GM19372 (cell line): ENCODE measurements at regions not wholly inside any gene's neighbourhood (a gene's known extent, or its start where the extent isn't known, plus 50 kb on each side); places are given as distances from the start of the nearest gene placed in this dataset.
"Not testable (repeated sequence)": the region's sequence is repeated elsewhere in the genome, so short reads cannot be mapped to it uniquely, and the experiment has no call there.

ENCODE experiments used
- ATAC-seq: cut with Tn5 transposase; IDR thresholded peaks from one replicate; pipeline ENCODE4 v1.9.1; 2021; ENCODE audit warnings: mild to moderate bottlenecking, low read depth, moderate library complexity; ENCODE audit not compliant: unreplicated experiment

DNA sequence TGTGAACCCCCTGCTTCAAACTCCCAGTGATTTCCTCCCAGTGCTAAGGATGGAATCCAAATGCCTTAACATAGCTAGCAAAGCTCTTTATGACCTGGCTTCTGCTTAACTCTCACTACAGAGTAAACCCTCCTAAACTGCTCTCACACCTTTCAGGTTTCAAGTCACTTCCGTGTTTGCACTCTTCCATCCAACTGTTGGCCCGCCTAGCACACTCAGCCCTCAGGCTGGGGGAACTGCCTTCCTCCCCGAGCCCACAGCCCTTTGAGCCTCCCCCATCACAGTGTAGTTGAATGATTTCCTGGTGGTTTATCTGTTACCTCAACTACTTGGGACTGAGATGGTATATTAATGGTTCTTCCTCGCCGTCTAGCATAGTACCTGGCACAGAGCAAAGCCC, 342.5 kb downstream of the NPIPA8 start:
- ATAC-seq, result no peak

DNA sequence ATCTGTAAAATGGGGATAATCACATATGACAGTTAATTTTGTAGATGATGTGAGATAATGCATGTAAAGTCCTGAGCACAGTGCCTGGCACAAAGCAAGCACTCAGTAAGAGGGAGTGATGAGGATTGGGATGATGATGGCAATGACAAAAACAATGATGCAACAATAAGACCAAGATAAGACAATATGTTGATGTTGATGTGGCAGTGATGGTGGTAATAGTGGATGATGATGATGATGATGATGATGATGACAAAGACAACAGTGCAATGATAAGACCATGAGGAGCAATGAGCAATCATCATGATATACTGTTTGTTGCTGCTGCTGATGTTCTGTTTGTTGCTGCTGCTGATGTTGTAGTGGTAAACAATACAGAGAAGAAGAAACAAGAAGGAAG, 344.1 kb downstream of the NPIPA8 start:
- no peak for ATAC-seq

DNA sequence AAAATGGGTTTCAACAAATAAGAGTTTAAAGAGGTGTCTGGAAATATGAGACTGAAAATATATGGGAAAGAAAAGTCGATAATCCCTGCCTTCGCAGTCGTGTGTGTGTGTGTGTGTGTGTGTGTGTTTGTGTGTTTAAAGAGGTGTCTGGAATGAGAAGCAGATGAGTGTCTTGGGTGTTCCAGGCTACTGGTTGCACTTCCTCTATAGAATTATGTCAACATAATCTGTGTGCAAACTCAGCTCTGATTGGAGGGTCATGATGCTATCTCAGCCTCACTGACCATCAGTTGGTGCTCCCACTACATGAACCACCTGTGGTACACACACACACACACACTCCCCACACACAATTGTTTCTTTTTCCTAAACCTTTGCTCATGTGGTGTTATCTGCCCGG, 347.3 kb downstream of the NPIPA8 start:
- no peak for ATAC-seq

DNA sequence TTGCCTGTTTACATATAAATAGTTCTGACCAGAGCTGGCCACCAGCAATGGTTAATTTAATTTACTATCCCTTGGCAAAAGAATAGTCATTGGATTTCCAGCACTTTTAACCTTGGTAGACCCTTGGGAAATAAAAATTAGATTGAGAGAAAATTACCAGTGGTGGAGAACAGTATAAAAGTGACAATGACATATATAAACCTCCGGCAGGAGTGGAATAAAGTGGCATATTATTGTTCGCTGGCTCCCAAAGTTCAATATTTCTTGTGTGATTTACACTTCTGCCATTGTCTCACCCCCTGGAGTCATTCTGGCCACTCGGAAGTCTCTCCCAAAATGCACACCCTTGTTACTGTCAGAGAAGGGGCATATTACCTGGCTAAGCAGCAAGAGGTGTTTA, 347.7 kb downstream of the NPIPA8 start:
- no peak for ATAC-seq

DNA sequence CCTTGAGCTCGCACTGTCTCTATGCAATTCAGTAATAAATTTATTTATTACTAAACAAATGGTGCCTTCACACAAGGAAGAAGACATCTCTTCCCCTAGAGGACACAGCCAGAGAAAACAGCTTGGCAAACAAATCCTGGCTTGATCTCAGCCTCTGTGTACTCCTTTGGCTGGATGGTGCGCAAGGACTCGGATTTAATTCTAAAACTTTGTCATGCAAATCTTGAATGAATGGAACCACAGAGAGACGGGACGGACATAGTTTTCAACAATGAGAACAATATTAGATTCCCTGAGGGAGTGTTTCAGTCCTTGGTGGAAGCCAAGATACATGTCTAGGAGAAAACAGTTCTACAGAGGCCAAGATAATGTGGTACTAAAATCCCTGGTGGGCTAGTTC, 349.5 kb downstream of the NPIPA8 start:
- no peak for ATAC-seq

DNA sequence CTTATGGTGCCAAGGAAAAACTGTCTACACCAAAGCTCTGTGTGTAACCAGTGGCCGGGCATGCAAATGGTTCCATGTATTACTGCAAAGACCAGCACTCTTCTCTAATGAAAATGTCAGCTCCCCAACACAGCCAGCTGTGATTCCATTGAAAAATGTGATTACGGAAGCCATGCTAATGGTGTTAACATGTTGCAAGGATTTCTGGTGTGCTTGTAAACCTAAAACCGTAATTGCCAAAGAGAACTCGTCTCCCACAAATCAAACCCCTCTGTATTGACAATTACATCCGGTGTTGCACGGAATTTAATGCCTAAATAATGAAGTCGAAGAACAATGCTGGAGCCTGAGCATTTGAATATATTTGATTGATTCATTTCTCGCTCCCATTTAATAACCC, 351.7 kb downstream of the NPIPA8 start:
- ATAC-seq, result no peak

DNA sequence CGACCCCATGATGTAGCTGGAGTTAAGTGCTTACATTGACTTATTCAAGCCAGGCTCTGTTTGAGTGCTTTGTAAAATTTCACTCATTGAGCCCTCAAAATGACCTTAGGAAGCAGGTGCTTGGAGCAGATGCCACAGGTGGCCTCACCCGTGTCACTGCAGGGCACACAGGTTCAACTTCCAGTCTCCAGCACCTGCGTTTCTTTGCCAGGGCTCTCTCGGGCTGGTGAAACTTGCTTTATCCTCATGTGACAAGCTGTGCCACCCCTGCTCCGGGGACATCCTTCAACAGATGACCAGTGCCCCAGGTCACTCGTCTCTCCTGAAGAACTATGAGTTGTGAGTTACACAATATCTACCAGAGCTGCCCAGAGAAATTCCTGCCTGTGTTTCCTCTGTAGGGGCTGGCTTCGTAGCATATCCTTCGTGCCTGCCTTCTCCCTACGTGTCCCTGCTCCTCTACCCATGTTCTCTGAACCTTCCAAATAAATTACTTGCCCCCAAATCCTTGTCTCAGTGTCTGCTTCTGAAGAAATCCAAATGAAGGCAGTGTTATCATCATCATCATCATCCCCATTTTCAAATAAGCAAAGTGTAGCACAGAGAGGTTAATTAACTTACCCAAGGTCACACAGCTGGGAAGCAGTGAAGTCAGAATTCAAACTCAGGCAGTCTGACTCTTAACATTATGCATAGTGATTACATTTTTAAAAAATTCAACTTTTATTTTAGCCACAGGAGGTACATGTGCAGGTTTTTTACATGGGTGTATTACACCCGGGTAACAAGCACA, 352.5 kb downstream of the NPIPA8 start:
- ATAC-seq, result no peak

DNA sequence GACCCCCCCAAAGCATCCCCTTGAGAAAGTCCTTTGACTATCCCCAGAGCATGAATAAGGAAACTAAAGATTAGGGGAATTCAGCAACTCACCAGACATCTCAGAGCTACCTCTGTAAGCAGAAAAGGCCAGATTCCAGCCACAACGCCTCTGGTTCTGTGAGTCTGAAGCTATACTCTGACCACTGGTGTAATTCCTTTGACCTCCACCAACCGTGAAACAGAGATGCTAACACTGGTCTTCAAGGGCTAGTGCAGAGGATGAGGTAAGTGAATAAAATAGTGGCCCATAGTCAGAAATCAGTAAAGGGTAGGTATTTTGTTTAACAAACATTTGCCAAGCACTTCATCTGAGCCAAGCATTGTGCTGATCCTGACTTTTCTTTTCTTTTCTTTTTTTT, 353.4 kb downstream of the NPIPA8 start:
- no peak for ATAC-seq

DNA sequence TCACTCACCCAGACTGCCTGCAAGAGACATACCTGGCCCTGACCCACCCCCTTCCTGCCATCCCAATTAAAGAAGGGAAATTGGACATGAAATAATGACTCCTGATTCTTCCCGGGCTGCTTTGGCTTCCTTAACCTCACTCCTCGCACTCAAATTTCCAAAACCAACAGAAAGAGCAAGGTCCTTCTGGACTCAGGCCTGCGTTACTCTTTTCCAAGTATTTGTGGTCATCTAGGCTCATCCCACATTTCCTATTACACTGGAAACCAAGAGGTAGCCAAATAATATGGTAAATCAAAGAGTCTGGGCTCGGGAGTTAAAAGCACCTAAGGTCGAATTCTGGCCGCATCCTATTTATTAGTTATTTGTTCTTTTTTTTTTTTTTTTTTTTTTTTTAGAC, 359.3 kb downstream of the NPIPA8 start:
- ATAC-seq, result no peak

DNA sequence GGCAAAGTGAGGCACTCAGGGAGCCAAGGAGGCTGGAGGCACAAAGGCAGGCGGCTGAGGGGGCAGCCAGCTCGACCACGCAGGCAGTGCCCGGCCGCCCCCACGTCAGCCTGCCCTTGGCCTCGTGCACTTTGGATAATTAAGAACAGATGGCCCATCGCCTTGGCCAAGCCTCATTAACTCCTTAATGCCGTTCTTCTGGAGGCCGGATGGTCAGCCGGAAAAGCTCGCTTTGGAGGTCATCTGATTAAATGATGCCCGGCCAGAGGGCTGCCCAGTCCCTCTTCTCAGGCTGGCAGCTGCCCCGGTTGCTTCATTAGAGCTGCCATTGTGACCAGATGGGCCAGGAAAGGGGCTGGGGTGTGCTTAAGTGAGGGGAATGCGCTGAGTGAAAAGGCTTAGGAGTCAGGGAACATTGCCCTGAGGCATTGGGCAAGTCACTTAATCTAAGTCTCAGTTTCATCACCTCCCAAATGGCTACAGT, 364.0 kb downstream of the NPIPA8 start:
- ATAC-seq, result no peak

DNA sequence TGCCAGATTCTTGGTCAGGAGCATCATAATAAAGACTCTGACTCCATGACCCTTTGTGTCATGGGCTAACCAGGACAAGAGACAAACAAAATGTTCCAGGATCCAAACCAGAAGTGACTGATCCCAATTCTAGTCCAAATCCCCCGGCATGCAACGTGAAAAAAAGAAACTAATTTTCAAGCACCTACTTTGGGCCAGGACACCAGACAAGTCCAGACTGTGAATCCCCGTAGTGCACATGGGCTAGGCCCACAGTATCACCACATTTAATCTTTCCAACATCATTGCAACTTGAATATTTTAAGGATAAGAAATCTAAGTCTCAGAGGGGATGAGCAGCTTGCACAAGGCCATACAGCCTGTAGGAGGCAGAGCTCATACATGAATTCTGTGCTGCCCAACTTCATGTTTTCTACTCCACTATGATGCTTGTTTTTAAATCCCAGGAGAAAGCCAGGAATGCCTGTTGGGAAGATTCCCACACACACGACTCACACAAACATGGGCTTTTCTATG, 365.7 kb downstream of the NPIPA8 start:
- ATAC-seq, result no peak

DNA sequence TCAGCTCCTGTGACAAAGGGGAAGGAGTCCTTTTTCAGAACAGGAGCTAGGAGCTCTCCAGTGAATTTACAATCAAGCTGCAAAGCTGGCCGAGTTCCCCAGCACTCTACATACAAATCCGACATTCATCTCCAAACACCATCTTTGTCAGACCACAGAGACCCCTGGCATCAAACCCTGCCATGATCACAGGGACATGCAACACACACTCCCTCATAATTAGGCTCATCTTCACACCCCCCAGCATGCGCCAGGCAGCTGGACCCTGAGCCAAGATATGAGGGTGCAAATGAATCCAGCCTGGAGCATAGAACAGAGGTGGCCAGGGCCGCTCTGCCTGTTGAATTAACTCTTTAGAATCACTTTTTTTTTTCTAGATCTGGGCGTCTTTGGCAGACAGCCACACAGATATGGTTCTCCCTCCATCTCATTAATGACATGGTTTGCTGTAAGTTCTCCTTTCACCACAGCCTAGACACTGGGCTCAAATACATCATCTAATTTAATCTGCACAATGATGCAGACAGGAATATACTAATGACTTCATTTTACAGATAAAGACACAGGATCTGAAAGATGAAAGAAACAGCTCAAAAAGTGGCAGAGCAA, 366.3 kb downstream of the NPIPA8 start:
- ATAC-seq, result no peak

DNA sequence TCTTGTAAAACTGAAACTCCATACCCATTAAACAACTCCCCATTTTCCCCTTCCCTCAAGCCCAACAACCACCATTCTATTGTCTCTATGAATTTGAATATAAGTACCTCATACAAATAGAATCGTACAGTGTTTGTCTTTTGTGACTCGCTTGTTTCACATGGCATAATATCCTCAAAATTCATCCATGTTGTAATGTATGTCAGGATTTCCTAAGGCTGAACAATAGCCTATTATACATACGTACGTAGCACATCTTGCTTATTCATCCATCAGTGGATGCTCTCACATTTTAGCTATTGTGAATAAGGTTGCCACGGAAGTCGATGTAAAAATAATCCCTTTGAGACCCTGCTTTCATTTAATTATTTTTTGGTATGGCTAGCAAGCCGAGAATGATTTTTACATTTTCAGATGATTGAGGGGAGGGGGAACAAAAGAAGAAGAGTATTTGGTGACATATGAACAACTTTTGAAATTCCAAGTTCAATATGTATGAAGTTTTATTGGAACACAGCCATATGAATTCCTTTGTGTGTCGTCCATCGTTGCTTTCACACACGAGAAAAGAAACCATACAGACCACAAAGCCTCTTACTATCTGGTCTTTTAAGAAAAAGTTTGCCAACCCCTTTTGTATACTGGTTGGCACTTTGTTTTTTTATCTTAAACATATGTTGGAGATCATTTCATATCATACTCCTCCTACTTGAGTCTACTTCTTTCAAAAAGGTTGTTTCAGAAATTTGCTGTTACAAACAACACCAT, 371.2 kb downstream of the NPIPA8 start:
- no peak for ATAC-seq

DNA sequence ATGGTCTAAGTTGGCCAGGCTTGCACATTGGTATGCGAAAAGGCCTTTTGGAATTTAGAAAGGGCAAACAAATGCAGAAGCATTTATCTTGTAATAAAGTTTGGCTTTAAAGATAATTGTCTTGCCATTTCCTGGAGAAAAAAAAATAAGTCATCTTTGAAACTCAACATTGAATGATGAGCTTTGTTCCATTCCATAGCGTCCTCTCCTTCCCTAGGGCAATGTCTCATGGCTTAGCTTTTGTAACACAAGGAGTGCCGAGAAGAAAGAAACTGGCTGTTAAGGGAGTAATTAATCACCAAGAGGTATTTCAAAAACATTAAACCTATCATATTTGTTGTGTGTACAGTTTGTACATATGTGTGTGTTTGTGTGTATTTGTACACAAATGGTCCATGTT, 372.3 kb downstream of the NPIPA8 start:
- no peak for ATAC-seq

DNA sequence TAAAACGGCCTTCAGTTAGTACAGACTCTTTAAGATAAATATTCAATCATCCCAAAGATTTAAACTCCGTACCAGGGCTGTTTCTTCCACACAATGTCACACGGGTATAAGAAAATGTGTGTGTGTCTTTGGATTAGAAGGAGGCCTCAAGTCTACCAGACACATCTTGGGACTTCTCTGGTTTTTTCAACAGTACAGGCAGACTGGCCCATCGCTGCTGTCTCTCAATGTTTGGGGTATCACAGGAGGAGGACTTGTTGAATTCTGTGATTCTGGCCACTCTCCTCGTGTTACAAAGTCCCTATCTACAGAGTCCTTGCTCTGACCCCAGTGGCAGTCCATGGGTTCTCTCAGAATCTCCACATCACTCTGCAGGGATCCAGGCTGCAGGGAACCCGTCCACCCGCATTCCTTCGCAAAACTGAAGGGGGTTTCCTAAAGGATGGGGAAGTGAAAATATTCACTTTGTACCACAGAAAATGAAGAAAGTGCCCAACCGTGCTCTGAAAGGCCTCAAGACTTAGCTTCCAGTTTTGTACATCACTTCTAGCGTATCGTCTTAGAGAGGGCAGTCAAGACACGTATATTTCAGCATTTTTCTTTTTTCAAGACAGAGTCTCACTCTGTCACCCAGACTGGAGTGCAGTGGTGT, 373.2 kb downstream of the NPIPA8 start:
- ATAC-seq, result no peak

DNA sequence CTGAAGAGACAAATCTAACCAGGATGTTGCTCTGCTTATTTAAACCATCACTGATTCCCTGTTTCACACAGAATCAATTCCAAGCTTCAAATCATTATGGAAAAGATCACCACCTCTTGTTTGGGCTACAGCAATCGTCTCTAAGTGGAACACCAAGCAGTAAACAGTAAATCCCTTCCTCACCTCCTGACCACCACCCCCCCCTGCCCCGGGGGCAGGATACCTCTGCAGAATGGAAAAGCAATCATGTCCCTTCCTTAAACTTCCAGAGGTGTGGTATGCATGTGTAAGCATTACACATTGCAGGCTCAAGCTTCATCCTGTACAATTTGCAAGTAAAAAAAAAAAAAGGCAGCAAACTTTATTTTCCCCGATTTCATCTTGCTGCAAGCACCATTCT, 373.8 kb downstream of the NPIPA8 start:
- no peak for ATAC-seq

DNA sequence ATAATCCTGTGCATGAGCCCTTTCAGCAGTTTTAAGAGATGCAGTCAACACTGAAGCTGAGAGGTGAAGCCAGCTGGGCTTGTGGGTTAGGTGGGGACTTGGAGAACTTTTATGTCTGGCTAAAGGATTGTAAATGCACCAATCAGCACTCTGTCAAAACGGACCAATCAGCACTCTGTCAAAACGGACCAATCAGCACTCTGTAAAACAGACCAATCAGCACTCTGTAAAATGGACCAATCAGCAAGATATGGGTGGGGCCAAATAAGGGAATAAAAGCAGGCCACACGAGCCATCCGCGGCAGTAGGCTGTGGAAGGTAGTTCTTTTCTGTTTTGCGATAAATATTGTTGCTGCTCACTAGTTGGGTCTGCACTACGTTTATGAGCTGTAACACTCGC, 374.7 kb downstream of the NPIPA8 start:
- not testable (repeated sequence) for ATAC-seq

DNA sequence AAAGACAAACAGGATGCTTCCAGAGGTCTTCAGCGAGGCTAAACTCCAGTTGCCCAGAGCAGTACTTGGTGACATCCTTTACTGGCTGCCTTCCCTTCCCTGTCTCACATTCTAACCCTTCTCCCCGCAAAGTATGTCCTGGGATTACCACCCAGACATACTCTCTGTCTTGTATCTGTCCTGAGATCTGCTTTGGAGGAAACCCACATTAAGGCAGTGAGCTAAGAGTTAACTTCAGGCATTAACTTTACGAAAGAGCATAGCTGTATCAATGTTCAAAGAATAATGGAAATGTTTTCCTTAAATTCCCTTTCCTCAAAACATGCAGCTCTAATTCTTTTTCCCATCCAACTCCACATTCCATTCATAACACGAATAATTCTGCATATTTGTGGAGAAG, 385.2 kb downstream of the NPIPA8 start:
- no peak for ATAC-seq

DNA sequence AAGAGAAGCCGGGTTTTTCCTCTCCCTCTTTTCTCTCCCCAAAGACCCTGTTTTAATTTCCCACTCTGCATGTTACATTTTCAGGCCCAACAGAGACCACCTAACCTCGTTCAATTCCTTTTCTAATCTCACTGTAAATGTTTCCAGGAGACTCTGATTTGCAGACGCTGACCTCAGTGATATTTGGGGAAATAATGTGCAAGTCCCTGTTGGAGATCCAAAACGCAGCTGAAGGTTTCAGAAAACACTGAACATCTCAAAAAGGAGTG, 386.6 kb downstream of the NPIPA8 start:
- no peak for ATAC-seq

DNA sequence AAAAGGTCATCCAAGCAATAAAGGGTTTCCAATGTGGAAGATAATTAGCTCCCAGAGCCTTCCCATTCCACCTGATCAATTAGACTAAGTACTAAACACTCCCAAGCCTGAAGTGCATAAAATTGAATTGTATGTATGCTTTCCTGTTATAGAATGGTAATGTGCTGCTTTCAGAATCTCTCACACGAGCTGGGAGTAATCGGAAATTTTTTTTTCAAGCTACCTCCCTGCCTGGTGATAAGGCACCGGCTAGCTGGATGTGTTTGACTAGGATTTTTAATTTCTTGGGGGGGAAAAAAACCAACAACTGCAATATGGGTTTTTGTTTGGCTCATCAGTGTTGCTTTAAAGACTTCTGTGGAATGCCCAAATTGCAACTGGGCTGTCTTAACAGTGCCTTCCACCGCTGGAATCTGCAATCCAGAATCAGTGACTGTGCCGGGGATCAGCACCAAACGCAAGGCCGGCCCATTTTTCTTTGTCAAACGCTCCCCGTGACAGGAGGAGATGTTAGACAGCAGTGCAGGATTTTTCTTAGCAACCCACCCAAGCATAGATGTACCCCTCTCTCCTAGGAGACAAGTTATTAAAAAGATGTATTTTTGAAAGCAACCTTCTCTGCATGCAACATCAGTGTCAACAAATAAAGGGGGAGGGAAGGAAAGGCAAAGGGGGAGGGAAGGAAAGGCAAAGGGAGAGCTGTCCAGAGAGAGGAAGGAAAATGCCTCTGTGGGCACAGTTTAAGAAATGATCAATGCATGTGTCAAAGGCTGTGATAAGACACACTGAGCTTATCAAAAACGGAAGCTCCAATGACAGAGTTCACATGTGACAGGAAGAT, 387.2 kb downstream of the NPIPA8 start:
- ATAC-seq, result no peak
